ENCODE measurements at regions not wholly inside any gene's neighbourhood (a gene's known extent, or its start where the extent isn't known, plus 50 kb on each side); places are given as distances from the start of the nearest gene placed in this dataset.

GRCh38 chr13:81224209-81224833 lies 883.4 kb upstream of the SPRY2 start:
- Histone ChIP-seq H3K27me3 (ENCODE audit: insufficient read depth, low read length) (no peaks in the 10 kb centered on the region), H3K9me3 (ENCODE audit: low read depth, low read length) (no peaks in the 10 kb centered on the region), H3K79me2 (ENCODE audit: insufficient read depth, low read length) (no peaks in the 10 kb centered on the region), H2AFZ (ENCODE audit: low read length) (no peak overlapping the region), H3K4me2 (ENCODE audit: insufficient read depth, low read length) (no peak overlapping the region), H4K20me1 (ENCODE audit: insufficient read depth, low read length) (no peaks in the 10 kb centered on the region), H3K4me3 (ENCODE audit: insufficient read depth, low read length) (no peak overlapping the region), H3K36me3 (ENCODE audit: insufficient read depth, low read length) (no peaks in the 10 kb centered on the region), H3K27ac (ENCODE audit: low read depth, low read length) (no peak overlapping the region), H3K4me1 (ENCODE audit: insufficient read depth, low read length) (no peaks in the 10 kb centered on the region)
- no peak for DNase-seq (ENCODE audit: insufficient read length, low spot score, missing footprints)
- TF ChIP-seq CTCF (IDR thresholded peaks at IDR 0.05; ENCODE audit: extremely low read depth, low read depth, low read length) = no peak

DNA sequence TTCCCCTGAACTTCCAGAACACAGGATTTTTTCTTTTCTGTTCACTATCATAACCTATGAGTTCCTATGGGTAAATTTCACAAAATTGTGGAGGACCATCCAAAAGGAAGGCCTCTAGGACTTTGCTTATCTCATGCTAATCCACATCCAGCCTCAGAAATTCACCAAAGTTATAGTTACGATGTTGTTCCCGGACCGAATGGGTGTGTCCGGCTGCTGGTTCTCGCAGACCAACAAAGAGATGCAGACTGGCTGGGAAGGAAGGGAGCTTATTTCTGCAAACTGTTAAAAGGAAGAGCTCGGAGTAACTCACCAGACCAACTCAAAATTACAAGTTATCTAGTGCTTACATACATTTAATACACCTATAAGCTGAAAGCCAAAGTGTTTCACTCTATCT lies 882.9 kb upstream of the SPRY2 start:
- no peak for TF ChIP-seq CTCF (IDR thresholded peaks at IDR 0.05; ENCODE audit: extremely low read depth, low read depth, low read length)
- no peaks in the 10 kb centered on the region for H4K20me1 ChIP-seq (ENCODE audit: insufficient read depth, low read length)
- no peaks in the 10 kb centered on the region for H3K36me3 ChIP-seq (ENCODE audit: insufficient read depth, low read length)
- no peaks in the 10 kb centered on the region for H3K27me3 ChIP-seq (ENCODE audit: insufficient read depth, low read length)
- H3K27ac ChIP-seq (ENCODE audit: low read depth, low read length) = no peak overlapping the region
- no peak for DNase-seq (ENCODE audit: insufficient read length, low spot score, missing footprints)
- H3K4me3 ChIP-seq (ENCODE audit: insufficient read depth, low read length) = no peak overlapping the region
- no peaks in the 10 kb centered on the region for H3K79me2 ChIP-seq (ENCODE audit: insufficient read depth, low read length)
- H3K4me2 ChIP-seq (ENCODE audit: insufficient read depth, low read length) = no peak overlapping the region
- no peaks in the 10 kb centered on the region for H3K9me3 ChIP-seq (ENCODE audit: low read depth, low read length)
- H3K4me1 ChIP-seq (ENCODE audit: insufficient read depth, low read length) = no peaks in the 10 kb centered on the region
- H2AFZ ChIP-seq (ENCODE audit: low read length) = no peak overlapping the region

- H3K4me1 ChIP-seq (ENCODE audit: insufficient read depth, low read length) = no peaks in the 10 kb centered on the region
- no peaks in the 10 kb centered on the region for H3K27me3 ChIP-seq (ENCODE audit: insufficient read depth, low read length)
- H3K27ac ChIP-seq (ENCODE audit: low read depth, low read length) = no peak overlapping the region
- H3K4me3 ChIP-seq (ENCODE audit: insufficient read depth, low read length) = no peak overlapping the region
- H3K36me3 ChIP-seq (ENCODE audit: insufficient read depth, low read length) = no peaks in the 10 kb centered on the region
- H2AFZ ChIP-seq (ENCODE audit: low read length) = no peak overlapping the region
- no peaks in the 10 kb centered on the region for H3K79me2 ChIP-seq (ENCODE audit: insufficient read depth, low read length)
- peaks cover 3% of the 10 kb centered on the region for H3K9me3 ChIP-seq (ENCODE audit: low read depth, low read length)
- H4K20me1 ChIP-seq (ENCODE audit: insufficient read depth, low read length) = no peaks in the 10 kb centered on the region
- no peak overlapping the region for H3K4me2 ChIP-seq (ENCODE audit: insufficient read depth, low read length)
- DNase-seq (ENCODE audit: insufficient read length, low spot score, missing footprints) = no peak
- no peak for TF ChIP-seq CTCF (IDR thresholded peaks at IDR 0.05; ENCODE audit: extremely low read depth, low read depth, low read length)
Measured at GRCh38 chr13:81211713-81212112, 870.8 kb upstream of the SPRY2 start.

- Histone ChIP-seq H3K4me3 (ENCODE audit: insufficient read depth, low read length) (no peak overlapping the region), H3K9me3 (ENCODE audit: low read depth, low read length) (peaks cover 4% of the 10 kb centered on the region), H3K4me1 (ENCODE audit: insufficient read depth, low read length) (no peaks in the 10 kb centered on the region), H3K79me2 (ENCODE audit: insufficient read depth, low read length) (no peaks in the 10 kb centered on the region), H3K27me3 (ENCODE audit: insufficient read depth, low read length) (no peaks in the 10 kb centered on the region), H3K27ac (ENCODE audit: low read depth, low read length) (no peak overlapping the region), H3K36me3 (ENCODE audit: insufficient read depth, low read length) (no peaks in the 10 kb centered on the region), H2AFZ (ENCODE audit: low read length) (no peak overlapping the region), H4K20me1 (ENCODE audit: insufficient read depth, low read length) (no peaks in the 10 kb centered on the region), H3K4me2 (ENCODE audit: insufficient read depth, low read length) (no peak overlapping the region)
- no peak for DNase-seq (ENCODE audit: insufficient read length, low spot score, missing footprints)
- no peak for TF ChIP-seq CTCF (IDR thresholded peaks at IDR 0.05; ENCODE audit: extremely low read depth, low read depth, low read length)
Measured at GRCh38 chr13:81207636-81208035, 866.7 kb upstream of the SPRY2 start.

All from osteoblast (primary cell).